ENCODE measurements at regions not wholly inside any gene's neighbourhood (a gene's known extent, or its start where the extent isn't known, plus 50 kb on each side); places are given as distances from the start of the nearest gene placed in this dataset.

- TF ChIP-seq POLR2A (IDR thresholded peaks at IDR 0.05) = no peak
- TF ChIP-seq, protein P1, sequence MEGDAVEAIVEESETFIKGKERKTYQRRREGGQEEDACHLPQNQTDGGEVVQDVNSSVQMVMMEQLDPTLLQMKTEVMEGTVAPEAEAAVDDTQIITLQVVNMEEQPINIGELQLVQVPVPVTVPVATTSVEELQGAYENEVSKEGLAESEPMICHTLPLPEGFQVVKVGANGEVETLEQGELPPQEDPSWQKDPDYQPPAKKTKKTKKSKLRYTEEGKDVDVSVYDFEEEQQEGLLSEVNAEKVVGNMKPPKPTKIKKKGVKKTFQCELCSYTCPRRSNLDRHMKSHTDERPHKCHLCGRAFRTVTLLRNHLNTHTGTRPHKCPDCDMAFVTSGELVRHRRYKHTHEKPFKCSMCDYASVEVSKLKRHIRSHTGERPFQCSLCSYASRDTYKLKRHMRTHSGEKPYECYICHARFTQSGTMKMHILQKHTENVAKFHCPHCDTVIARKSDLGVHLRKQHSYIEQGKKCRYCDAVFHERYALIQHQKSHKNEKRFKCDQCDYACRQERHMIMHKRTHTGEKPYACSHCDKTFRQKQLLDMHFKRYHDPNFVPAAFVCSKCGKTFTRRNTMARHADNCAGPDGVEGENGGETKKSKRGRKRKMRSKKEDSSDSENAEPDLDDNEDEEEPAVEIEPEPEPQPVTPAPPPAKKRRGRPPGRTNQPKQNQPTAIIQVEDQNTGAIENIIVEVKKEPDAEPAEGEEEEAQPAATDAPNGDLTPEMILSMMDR (IDR thresholded peaks at IDR 0.05) = no peak
- TF ChIP-seq EP300 (IDR thresholded peaks at IDR 0.05) = no peak
These were observed 221.8 kb downstream of the ANAPC1 start for GRCh38 chr2:111662039-111662770.

Data from stomach (tissue), 4 donors.